IMR-90 (cell line): ENCODE measurements at regions not wholly inside any gene's neighbourhood (a gene's known extent, or its start where the extent isn't known, plus 50 kb on each side); places are given as distances from the start of the nearest gene placed in this dataset.

Source experiments
- ATAC-seq: fragments of 200-7000 bp; cut with Tn5 transposase; 2 replicates; pipeline ENCODE4 v1.9.1; 2020; ENCODE audit warnings: low read depth, mild to moderate bottlenecking, moderate library complexity
- BruUV-seq: library from RNA; stranded (reverse); fragments of 400-500 nt; replicated peaks from 2 replicates; lab custom pipeline; 2021; lab: Mats Ljungman, UMichigan
- CTCF ChIA-PET: fragments of 300-600 bp; formaldehyde crosslinking; extraction: SDS; loops from one replicate; lab custom pipeline; 2021; ENCODE audit warnings: antibody characterized with exemption; lab: Yijun Ruan, JAX
- POLR2A ChIA-PET: fragments of 300-600 bp; sonication (Branson Sonifier 250); formaldehyde crosslinking; loops from one replicate; lab custom pipeline; 2022; ENCODE audit warnings: antibody characterized with exemption; ENCODE audit not compliant: unreplicated experiment; lab: Charles Lee
- DNase-seq: peaks from one replicate; pipeline ENCODE4 v3.0.0; 2013
- H2AFZ ChIP-seq: replicated peaks from 2 replicates; pipeline ENCODE3; 2013; ENCODE audit warnings: low read length, mild to moderate bottlenecking; ENCODE audit not compliant: poor library complexity
- H2AK5ac ChIP-seq: 2 replicates; pipeline ENCODE4 v1.6.1; 2013; ENCODE audit warnings: low read depth, low read length, inconsistent platforms
- H2AK9ac ChIP-seq: replicated peaks from 2 replicates; pipeline ENCODE3; 2013; ENCODE audit warnings: mild to moderate bottlenecking, low read depth, low read length, moderate library complexity; ENCODE audit not compliant: poor library complexity
- H2BK120ac ChIP-seq: 2 replicates; pipeline ENCODE4 v1.6.1; 2013; ENCODE audit warnings: low read depth, low read length, inconsistent platforms
- H2BK15ac ChIP-seq: 3 replicates; pipeline ENCODE4 v1.6.1; 2013; ENCODE audit warnings: low read depth, low read length, inconsistent platforms
- H2BK20ac ChIP-seq: 2 replicates; pipeline ENCODE4 v1.6.1; 2013; ENCODE audit warnings: low read depth, mild to moderate bottlenecking, inconsistent platforms, low read length, moderate library complexity
- H2BK5ac ChIP-seq: 2 replicates; pipeline ENCODE4 v1.6.1; 2013; ENCODE audit warnings: mild to moderate bottlenecking, low read depth, low read length, inconsistent platforms; ENCODE audit not compliant: poor library complexity, severe bottlenecking
- H3K14ac ChIP-seq: replicated peaks from 2 replicates; pipeline ENCODE4 v1.6.1; 2013; ENCODE audit warnings: low read depth, low read length, inconsistent platforms
- H3K18ac ChIP-seq: 2 replicates; pipeline ENCODE4 v1.6.1; 2013; ENCODE audit warnings: low read depth, low read length, control low read depth
- H3K23ac ChIP-seq: 2 replicates; pipeline ENCODE4 v1.6.1; 2013; ENCODE audit warnings: low read depth, low read length, inconsistent platforms
- H3K27ac ChIP-seq: 2 replicates; pipeline ENCODE4 v1.5.1; 2013; ENCODE audit warnings: mild to moderate bottlenecking, control low read depth, low read length; ENCODE audit not compliant: insufficient read depth
- H3K27me3 ChIP-seq: 2 replicates; pipeline ENCODE4 v1.6.1; 2013; ENCODE audit warnings: low read length; ENCODE audit not compliant: control insufficient read depth, insufficient read depth
- H3K36me3 ChIP-seq: 2 replicates; pipeline ENCODE4 v1.6.1; 2013; ENCODE audit warnings: low read length, mixed read lengths; ENCODE audit not compliant: control insufficient read depth, insufficient read depth
- H3K4ac ChIP-seq: 2 replicates; pipeline ENCODE4 v1.6.1; 2013; ENCODE audit warnings: low read depth, low read length, inconsistent platforms
- H3K4me1 ChIP-seq: 2 replicates; pipeline ENCODE4 v1.6.1; 2013; ENCODE audit warnings: low read length, mixed read lengths; ENCODE audit not compliant: control insufficient read depth, insufficient read depth
- H3K4me2 ChIP-seq: 2 replicates; pipeline ENCODE4 v1.6.1; 2013; ENCODE audit warnings: low read depth, mild to moderate bottlenecking, control low read depth, low read length, moderate library complexity
- H3K4me3 ChIP-seq: 2 replicates; pipeline ENCODE4 v1.5.1; 2013; ENCODE audit warnings: low read depth, mild to moderate bottlenecking, control low read depth, low read length, moderate library complexity; ENCODE audit not compliant: insufficient read depth
- H3K56ac ChIP-seq: 2 replicates; pipeline ENCODE4 v1.6.1; 2013; ENCODE audit warnings: low read length, inconsistent platforms; ENCODE audit not compliant: insufficient read depth; ENCODE audit errors: extremely low read depth
- H3K79me1 ChIP-seq, 2 experiments: 2 replicates each; pipeline ENCODE4 v1.6.1; 2013; ENCODE audit warnings: low read length in 2 of 2, inconsistent platforms in 1 of 2, low read depth in 1 of 2
- H3K9ac ChIP-seq: 2 replicates; pipeline ENCODE4 v1.6.1; 2013; ENCODE audit warnings: low read depth, low read length, control low read depth
- H3K9me1 ChIP-seq: 2 replicates; pipeline ENCODE4 v1.6.1; 2013; ENCODE audit warnings: low read length, inconsistent platforms; ENCODE audit not compliant: insufficient read depth
- H3K9me3 ChIP-seq: 2 replicates; pipeline ENCODE4 v1.6.1; 2013; ENCODE audit warnings: low read length; ENCODE audit not compliant: control insufficient read depth, insufficient read depth
- H4K20me1 ChIP-seq: 2 replicates; pipeline ENCODE4 v1.6.1; 2013; ENCODE audit warnings: low read length, inconsistent platforms; ENCODE audit not compliant: insufficient read depth
- H4K5ac ChIP-seq: 2 replicates; pipeline ENCODE4 v1.6.1; 2013; ENCODE audit warnings: mild to moderate bottlenecking, low read depth, low read length, control low read depth
- H4K8ac ChIP-seq, 2 experiments: 2 replicates each; pipeline ENCODE4 v1.6.1; 2013; ENCODE audit warnings: low read depth in 2 of 2, low read length in 2 of 2, control low read depth in 1 of 2, inconsistent platforms in 1 of 2
- H4K91ac ChIP-seq: 2 replicates; pipeline ENCODE4 v1.6.1; 2013; ENCODE audit warnings: low read depth, low read length, inconsistent platforms; ENCODE audit not compliant: insufficient read depth
- CEBPB ChIP-seq: IDR thresholded peaks from 2 replicates; pipeline ENCODE4 v1.6.1; 2012; ENCODE audit warnings: low read depth, low read length, improper control_type of control experiment
- RAD21 ChIP-seq: IDR thresholded peaks from 2 replicates; pipeline ENCODE4 v1.6.1; 2012; ENCODE audit warnings: low read length, improper control_type of control experiment
- RCOR1 ChIP-seq: IDR thresholded peaks from 2 replicates; pipeline ENCODE4 v1.6.1; 2012; ENCODE audit warnings: mild to moderate bottlenecking, low read length, improper control_type of control experiment; ENCODE audit not compliant: insufficient replicate concordance
- RFX5 ChIP-seq: IDR thresholded peaks from 2 replicates; pipeline ENCODE4 v1.8.0; 2012; ENCODE audit warnings: low read depth, mild to moderate bottlenecking, low read length, moderate library complexity
- SMC3 ChIP-seq: fragments of 150-350 bp; IDR thresholded peaks from 2 replicates; pipeline ENCODE4 v1.6.1; 2016; ENCODE audit warnings: low read depth, mild to moderate bottlenecking, antibody characterized with exemption, low read length, moderate library complexity
- WGBS, 2 experiments: methylation state at CpG; one replicate each; pipeline versions ENCODE4 v1.1.5 to v1.1.7; 2013; ENCODE audit warnings: missing lambda C conversion rate in 2 of 2; ENCODE audit not compliant: insufficient read length in 1 of 2; ENCODE audit errors: extremely low coverage in 2 of 2; 5-methylcytosine and 5-hydroxymethylcytosine counted together
- dilution Hi-C: fragments of 300-500 bp; cut with HindIII; formaldehyde crosslinking; loops from one replicate; pipeline ENCODE4 v1.14.3; 2018; ENCODE audit warnings: low sequenced_read_pairs; ENCODE audit not compliant: unreplicated experiment
- in situ Hi-C: fragments of 300-500 bp; cut with MboI; formaldehyde crosslinking; loops from 3 replicates; pipeline ENCODE4 v1.14.3; 2019; ENCODE audit warnings: low sequenced_read_pairs, inconsistent platforms, mixed read lengths
- intact Hi-C: fragments of 100-400 bp; cut with micrococcal nuclease; formaldehyde crosslinking; loops from 2 replicates; pipeline ENCODE4 v1.10.0; 2022
- TF ChIP-seq, protein P1 (sequence below): fragments of 150-350 bp; IDR thresholded peaks from 2 replicates; pipeline ENCODE4 v1.6.1; 2016; ENCODE audit warnings: low read depth, mild to moderate bottlenecking, low read length, moderate library complexity, borderline replicate concordance

DNA sequence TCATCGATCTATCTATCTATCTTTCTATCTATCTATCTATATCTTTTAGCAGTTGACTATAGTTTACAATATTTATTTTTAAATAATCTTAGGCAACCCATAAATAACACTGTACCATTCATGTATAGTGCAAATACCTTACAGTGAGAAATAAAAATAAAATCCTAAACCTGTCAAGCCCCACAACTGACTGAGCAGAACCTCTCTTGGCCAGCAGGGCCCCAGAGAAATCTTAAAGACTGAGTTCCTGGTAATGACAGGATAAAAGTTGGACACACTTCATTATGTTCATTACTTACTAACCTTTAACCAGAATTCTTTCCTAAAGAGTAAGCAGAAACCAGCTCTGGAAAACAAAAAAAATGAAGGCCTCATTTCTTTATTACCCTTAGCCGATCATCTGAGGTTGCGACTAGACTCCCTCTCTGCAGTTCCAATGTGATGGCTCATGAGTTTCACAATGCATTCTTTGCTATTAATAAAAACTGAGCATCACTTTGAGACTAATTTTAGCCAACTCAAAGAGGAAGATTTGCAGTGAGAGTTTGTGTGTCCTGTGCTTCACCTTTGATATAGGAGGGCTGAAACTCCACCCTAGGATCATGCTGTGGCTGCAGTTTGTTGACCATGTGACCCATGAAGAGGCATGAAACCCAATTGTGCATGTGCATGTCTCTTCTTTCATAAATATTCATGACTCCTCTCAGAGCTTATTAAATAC lies 1072.0 kb downstream of the NSUN3 start:
- Histone ChIP-seq H3K4me1 (no peaks in the 10 kb centered on the region), H3K79me1 (no peaks in the 10 kb centered on the region), H3K4ac (no peak overlapping the region), H3K9ac (no peak overlapping the region), H3K56ac (no peak overlapping the region), H3K27ac (no peak overlapping the region), H4K20me1 (no peaks in the 10 kb centered on the region), H3K36me3 (no peaks in the 10 kb centered on the region), H3K23ac (no peak overlapping the region), H3K9me1 (no peaks in the 10 kb centered on the region), H3K4me3 (no peak overlapping the region), H4K8ac (no peak overlapping the region), H4K5ac (no peak overlapping the region), H2BK120ac (no peak overlapping the region), H3K4me2 (no peak overlapping the region), H4K91ac (no peak overlapping the region), H3K18ac (no peak overlapping the region), H2BK15ac (no peak overlapping the region), H2AFZ (no peak overlapping the region), H2BK5ac (no peak overlapping the region), H2AK5ac (no peak overlapping the region), H2AK9ac (no peak overlapping the region), H2BK20ac (no peak overlapping the region), H3K27me3 (no peaks in the 10 kb centered on the region), H3K14ac (no peak overlapping the region), H3K9me3 (0 out of 2 replicates have a peak, but pooled peaks cover 2% of the 10 kb centered on the region)
- TF ChIP-seq, protein P1, sequence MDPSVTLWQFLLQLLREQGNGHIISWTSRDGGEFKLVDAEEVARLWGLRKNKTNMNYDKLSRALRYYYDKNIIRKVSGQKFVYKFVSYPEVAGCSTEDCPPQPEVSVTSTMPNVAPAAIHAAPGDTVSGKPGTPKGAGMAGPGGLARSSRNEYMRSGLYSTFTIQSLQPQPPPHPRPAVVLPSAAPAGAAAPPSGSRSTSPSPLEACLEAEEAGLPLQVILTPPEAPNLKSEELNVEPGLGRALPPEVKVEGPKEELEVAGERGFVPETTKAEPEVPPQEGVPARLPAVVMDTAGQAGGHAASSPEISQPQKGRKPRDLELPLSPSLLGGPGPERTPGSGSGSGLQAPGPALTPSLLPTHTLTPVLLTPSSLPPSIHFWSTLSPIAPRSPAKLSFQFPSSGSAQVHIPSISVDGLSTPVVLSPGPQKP = no peak
- TF ChIP-seq CEBPB = no peak
- no peak for TF ChIP-seq RFX5
- TF ChIP-seq RAD21 = no peak
- no peak for TF ChIP-seq SMC3
- TF ChIP-seq RCOR1 = no peak
- intact Hi-C loops = no loop called here
- CTCF ChIA-PET = interaction anchor here (1.3 kb wide), 1 partner anchor 13 kb away, joined by 3 read pairs; no protein-coding TSS in a partner anchor
- dilution Hi-C loops = no loop called here
- no CpG with 5 or more reads among the region's 3 CpGs for WGBS, 2 experiments
- no peak for DNase-seq
- POLR2A ChIA-PET = no interaction called here
- in situ Hi-C loops = no loop called here
- ATAC-seq = no peak
- BruUV-seq = no TSS peak
